SK-N-SH (cell line): ENCODE measurements at regions not wholly inside any gene's neighbourhood (a gene's known extent, or its start where the extent isn't known, plus 50 kb on each side); places are given as distances from the start of the nearest gene placed in this dataset.

Experiments used
- CTCF ChIA-PET: fragments of 300-600, 350-600 bp; formaldehyde crosslinking; extraction: SDS; loops from one replicate; lab custom pipeline; 2021; lab: Yijun Ruan, JAX
- POLR2A ChIA-PET: fragments of 350-600 bp; sonication (Branson Sonifier 250); formaldehyde crosslinking; extraction: SDS; loops from one replicate; lab custom pipeline; 2020; ENCODE audit warnings: antibody characterized with exemption, inconsistent platforms; lab: Yijun Ruan, JAX
- DNase-seq: peaks from one replicate; pipeline ENCODE4 v3.0.0; 2012
- H2AFZ ChIP-seq: fragments of 200-600 bp; sonication (generic); 2 replicates; pipeline ENCODE4 v1.8.1; 2016; ENCODE audit warnings: antibody characterized with exemption, mild to moderate bottlenecking, low read depth
- H3F3A ChIP-seq: fragments of 200-600 bp; sonication (generic); replicated peaks from 2 replicates; pipeline ENCODE3; 2016; ENCODE audit warnings: antibody characterized with exemption, mild to moderate bottlenecking; ENCODE audit not compliant: insufficient read depth
- H3K27ac ChIP-seq, 2 experiments: fragments of 200-500 bp in 1 of 2; fragments of 200-600 bp in 1 of 2; sonication (Bioruptor generic) in 1 of 2; sonication (generic), shearing (Covaris generic) in 1 of 2; 2 replicates each; pipeline versions ENCODE4 v1.5.1 to v1.6.1; 2014 to 2016; ENCODE audit warnings: low read depth in 2 of 2, inconsistent platforms in 1 of 2, low read length in 1 of 2, mild to moderate bottlenecking in 1 of 2, mixed read lengths in 1 of 2
- H3K27me3 ChIP-seq: fragments of 200-600 bp; sonication (generic), shearing (Covaris generic); 2 replicates; pipeline ENCODE4 v1.6.1; 2016; ENCODE audit warnings: mixed run types; ENCODE audit not compliant: insufficient read depth
- H3K36me3 ChIP-seq, 2 experiments: fragments of 200-500 bp in 1 of 2; fragments of 200-600 bp in 1 of 2; sonication (Bioruptor generic) in 1 of 2; sonication (generic) in 1 of 2; replicated peaks in 1 of 2; 2 replicates each; pipeline versions ENCODE3 to v1.5.1; 2014 to 2016; ENCODE audit warnings: low read length in 1 of 2, mild to moderate bottlenecking in 1 of 2; ENCODE audit not compliant: insufficient read depth in 2 of 2, control insufficient read depth in 1 of 2
- H3K4me1 ChIP-seq, 2 experiments: fragments of 200-500 bp in 1 of 2; fragments of 200-600 bp in 1 of 2; sonication (Bioruptor generic) in 1 of 2; sonication (generic), shearing (Covaris generic) in 1 of 2; 2 replicates each; pipeline versions ENCODE4 v1.5.1 to v1.6.1; 2014 to 2016; ENCODE audit warnings: low read depth in 1 of 2, low read length in 1 of 2, mixed run types in 1 of 2; ENCODE audit not compliant: insufficient read depth in 2 of 2, control insufficient read depth in 1 of 2
- H3K4me2 ChIP-seq: fragments of 200-600 bp; sonication (generic), shearing (Covaris generic); 2 replicates; pipeline ENCODE4 v1.6.1; 2017; ENCODE audit warnings: mixed run types
- H3K4me3 ChIP-seq, 2 experiments: fragments of 200-500 bp in 1 of 2; fragments of 200-600 bp in 1 of 2; sonication (Bioruptor generic) in 1 of 2; sonication (generic), shearing (Covaris generic) in 1 of 2; 2 replicates each; pipeline versions ENCODE4 v1.5.1 to v1.8.1; 2014 to 2016; ENCODE audit warnings: low read depth in 2 of 2, inconsistent platforms in 1 of 2, low read length in 1 of 2, mild to moderate bottlenecking in 1 of 2, mixed read lengths in 1 of 2, moderate library complexity in 1 of 2
- H3K79me2 ChIP-seq: fragments of 200-600 bp; sonication (generic); 2 replicates; pipeline ENCODE4 v1.8.1; 2017; ENCODE audit warnings: mild to moderate bottlenecking; ENCODE audit not compliant: insufficient read depth
- H3K9ac ChIP-seq: fragments of 200-600 bp; sonication (generic); 2 replicates; pipeline ENCODE4 v1.6.1; 2017; ENCODE audit warnings: mixed run types
- H3K9me2 ChIP-seq: fragments of 200-600 bp; sonication (generic); 2 replicates; pipeline ENCODE4 v1.6.1; 2017; ENCODE audit warnings: mixed run types
- H3K9me3 ChIP-seq: fragments of 200-600 bp; sonication (generic); 2 replicates; pipeline ENCODE4 v1.6.1; 2017; ENCODE audit warnings: mixed run types, mild to moderate bottlenecking, moderate library complexity
- H4K20me1 ChIP-seq: fragments of 200-600 bp; sonication (generic); 2 replicates; pipeline ENCODE4 v1.6.1; 2017; ENCODE audit warnings: mild to moderate bottlenecking, mixed run types; ENCODE audit not compliant: insufficient read depth
- FOXM1 ChIP-seq: IDR thresholded peaks from 2 replicates; pipeline ENCODE4 v1.4.0; 2012; ENCODE audit warnings: low read depth, mild to moderate bottlenecking
- GABPA ChIP-seq: IDR thresholded peaks from 2 replicates; pipeline ENCODE4 v1.4.0; 2012; ENCODE audit warnings: low read depth, mild to moderate bottlenecking
- MXI1 ChIP-seq: IDR thresholded peaks from 2 replicates; pipeline ENCODE4 v1.6.1; 2012; ENCODE audit warnings: mild to moderate bottlenecking, low read depth, low read length, improper control_type of control experiment
- NRF1 ChIP-seq: IDR thresholded peaks from 2 replicates; pipeline ENCODE4 v1.6.1; 2012; ENCODE audit warnings: low read depth, mild to moderate bottlenecking, low read length
- WGBS: methylation state at CpG from one replicate; pipeline ENCODE4 v1.1.6; 2017; ENCODE audit warnings: low lambda C conversion rate; 5-methylcytosine and 5-hydroxymethylcytosine counted together
- TF ChIP-seq, protein P1 (sequence below): IDR thresholded peaks from 2 replicates; pipeline ENCODE4 v1.6.1; 2012; ENCODE audit warnings: mild to moderate bottlenecking, low read depth, low read length, moderate library complexity
- TF ChIP-seq, protein P2 (sequence below): IDR thresholded peaks from 2 replicates; pipeline ENCODE4 v1.4.0; 2012; ENCODE audit warnings: low read depth, borderline replicate concordance
- TF ChIP-seq, protein P3 (sequence below): fragments of 200-600 bp; sonication (generic); IDR thresholded peaks from 2 replicates; pipeline ENCODE4 v1.6.1; 2017; ENCODE audit warnings: antibody characterized with exemption, mild to moderate bottlenecking, moderate library complexity
- TF ChIP-seq, protein P4 (sequence below): IDR thresholded peaks from 2 replicates; pipeline ENCODE4 v1.4.0; 2012; ENCODE audit warnings: low read depth
- TF ChIP-seq, protein P5 (sequence below): IDR thresholded peaks from 2 replicates; pipeline ENCODE4; 2012

DNA sequence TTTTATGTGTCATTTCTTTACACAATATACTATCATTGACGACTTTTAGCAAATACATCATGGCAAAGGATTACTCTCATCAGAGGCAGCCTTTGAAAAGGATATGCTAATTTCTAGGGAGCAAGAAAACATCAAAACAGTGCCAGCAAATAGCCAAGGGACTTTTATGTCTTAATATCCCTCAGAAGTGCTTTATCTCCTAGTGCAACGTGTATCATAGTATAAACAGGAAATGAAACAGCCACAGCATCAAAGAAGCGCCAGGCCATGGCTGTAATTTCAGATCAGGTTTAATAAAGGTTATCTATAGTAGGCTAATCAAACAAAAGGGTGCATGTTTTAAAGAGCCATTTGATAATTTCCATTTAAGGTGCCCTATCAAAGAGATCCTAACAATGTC lies 159.9 kb downstream of the AXIN2 start:
- CTCF ChIA-PET, result interaction anchor here (0.7 kb wide), 1 partner anchor 27 kb away, joined by 3 read pairs; no protein-coding TSS in a partner anchor
- WGBS, result 38% methylated on average over 3 of the region's 3 CpGs

DNA sequence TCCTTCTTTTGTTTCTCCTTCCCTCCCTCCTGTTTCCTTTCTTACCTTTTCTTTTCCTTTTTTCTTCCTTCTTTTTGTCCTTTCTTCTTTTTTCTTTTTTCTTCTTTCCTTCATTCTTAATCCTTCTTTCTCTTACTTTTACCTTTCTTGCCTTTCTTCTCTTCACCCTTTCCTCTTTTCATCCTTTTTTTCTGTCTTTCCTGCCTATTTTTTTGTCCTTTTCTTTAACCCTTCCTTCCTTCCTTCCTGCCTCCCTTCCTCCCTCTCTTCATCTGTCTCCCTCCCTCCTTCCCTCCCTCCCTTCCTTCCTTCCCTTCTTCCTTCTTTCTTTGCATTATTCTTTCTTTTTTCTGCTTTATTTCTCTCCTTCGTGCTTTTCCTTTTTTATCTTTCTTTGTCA lies 160.7 kb downstream of the AXIN2 start:
- CTCF ChIA-PET, result interaction anchor here (0.7 to 1.8 kb wide), 2 partner anchors 10 to 26 kb away, joined by 3 to 4 read pairs; no protein-coding TSS in a partner anchor
- no peak overlapping the region for H3K4me2 ChIP-seq
- POLR2A ChIA-PET, result no interaction called here
- no peaks in the 10 kb centered on the region for H3K9me3 ChIP-seq
- no peak overlapping the region; the same call in 1 of the 2 replicates for H2AFZ ChIP-seq
- peaks cover 7% of the 10 kb centered on the region; the same call in 1 of the 2 replicates for H3K27me3 ChIP-seq
- no peak overlapping the region for H3K27ac ChIP-seq
- no peaks in the 10 kb centered on the region for H3F3A ChIP-seq
- no peaks in the 10 kb centered on the region for H3K4me1 ChIP-seq
- H3K79me2 ChIP-seq, result no peaks in the 10 kb centered on the region
- H4K20me1 ChIP-seq, result no peaks in the 10 kb centered on the region
- H3K9me2 ChIP-seq, result no peaks in the 10 kb centered on the region
- no peak overlapping the region for H3K4me3 ChIP-seq
- DNase-seq, result no peak
- 53% methylated on average over 1 of the region's 1 CpG for WGBS
- no peak overlapping the region for H3K9ac ChIP-seq
- H3K36me3 ChIP-seq, result no peaks in the 10 kb centered on the region
- TF ChIP-seq GABPA, result no peak
- no peak for TF ChIP-seq MXI1
- TF ChIP-seq, protein P1, sequence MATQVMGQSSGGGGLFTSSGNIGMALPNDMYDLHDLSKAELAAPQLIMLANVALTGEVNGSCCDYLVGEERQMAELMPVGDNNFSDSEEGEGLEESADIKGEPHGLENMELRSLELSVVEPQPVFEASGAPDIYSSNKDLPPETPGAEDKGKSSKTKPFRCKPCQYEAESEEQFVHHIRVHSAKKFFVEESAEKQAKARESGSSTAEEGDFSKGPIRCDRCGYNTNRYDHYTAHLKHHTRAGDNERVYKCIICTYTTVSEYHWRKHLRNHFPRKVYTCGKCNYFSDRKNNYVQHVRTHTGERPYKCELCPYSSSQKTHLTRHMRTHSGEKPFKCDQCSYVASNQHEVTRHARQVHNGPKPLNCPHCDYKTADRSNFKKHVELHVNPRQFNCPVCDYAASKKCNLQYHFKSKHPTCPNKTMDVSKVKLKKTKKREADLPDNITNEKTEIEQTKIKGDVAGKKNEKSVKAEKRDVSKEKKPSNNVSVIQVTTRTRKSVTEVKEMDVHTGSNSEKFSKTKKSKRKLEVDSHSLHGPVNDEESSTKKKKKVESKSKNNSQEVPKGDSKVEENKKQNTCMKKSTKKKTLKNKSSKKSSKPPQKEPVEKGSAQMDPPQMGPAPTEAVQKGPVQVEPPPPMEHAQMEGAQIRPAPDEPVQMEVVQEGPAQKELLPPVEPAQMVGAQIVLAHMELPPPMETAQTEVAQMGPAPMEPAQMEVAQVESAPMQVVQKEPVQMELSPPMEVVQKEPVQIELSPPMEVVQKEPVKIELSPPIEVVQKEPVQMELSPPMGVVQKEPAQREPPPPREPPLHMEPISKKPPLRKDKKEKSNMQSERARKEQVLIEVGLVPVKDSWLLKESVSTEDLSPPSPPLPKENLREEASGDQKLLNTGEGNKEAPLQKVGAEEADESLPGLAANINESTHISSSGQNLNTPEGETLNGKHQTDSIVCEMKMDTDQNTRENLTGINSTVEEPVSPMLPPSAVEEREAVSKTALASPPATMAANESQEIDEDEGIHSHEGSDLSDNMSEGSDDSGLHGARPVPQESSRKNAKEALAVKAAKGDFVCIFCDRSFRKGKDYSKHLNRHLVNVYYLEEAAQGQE, result no peak
- TF ChIP-seq, protein P2, sequence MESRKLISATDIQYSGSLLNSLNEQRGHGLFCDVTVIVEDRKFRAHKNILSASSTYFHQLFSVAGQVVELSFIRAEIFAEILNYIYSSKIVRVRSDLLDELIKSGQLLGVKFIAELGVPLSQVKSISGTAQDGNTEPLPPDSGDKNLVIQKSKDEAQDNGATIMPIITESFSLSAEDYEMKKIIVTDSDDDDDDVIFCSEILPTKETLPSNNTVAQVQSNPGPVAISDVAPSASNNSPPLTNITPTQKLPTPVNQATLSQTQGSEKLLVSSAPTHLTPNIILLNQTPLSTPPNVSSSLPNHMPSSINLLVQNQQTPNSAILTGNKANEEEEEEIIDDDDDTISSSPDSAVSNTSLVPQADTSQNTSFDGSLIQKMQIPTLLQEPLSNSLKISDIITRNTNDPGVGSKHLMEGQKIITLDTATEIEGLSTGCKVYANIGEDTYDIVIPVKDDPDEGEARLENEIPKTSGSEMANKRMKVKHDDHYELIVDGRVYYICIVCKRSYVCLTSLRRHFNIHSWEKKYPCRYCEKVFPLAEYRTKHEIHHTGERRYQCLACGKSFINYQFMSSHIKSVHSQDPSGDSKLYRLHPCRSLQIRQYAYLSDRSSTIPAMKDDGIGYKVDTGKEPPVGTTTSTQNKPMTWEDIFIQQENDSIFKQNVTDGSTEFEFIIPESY, result no peak
- TF ChIP-seq NRF1, result no peak

More for the DNA sequence above, 159.9 kb downstream of the AXIN2 start:
- no peaks in the 10 kb centered on the region for H3K36me3 ChIP-seq
- H2AFZ ChIP-seq, result no peak overlapping the region
- POLR2A ChIA-PET, result no interaction called here
- H3K9me2 ChIP-seq, result no peaks in the 10 kb centered on the region
- H3K27ac ChIP-seq, result no peak overlapping the region
- no peaks in the 10 kb centered on the region for H4K20me1 ChIP-seq
- no peak overlapping the region for H3K9ac ChIP-seq
- no peaks in the 10 kb centered on the region for H3K4me1 ChIP-seq
- TF ChIP-seq, protein P3, sequence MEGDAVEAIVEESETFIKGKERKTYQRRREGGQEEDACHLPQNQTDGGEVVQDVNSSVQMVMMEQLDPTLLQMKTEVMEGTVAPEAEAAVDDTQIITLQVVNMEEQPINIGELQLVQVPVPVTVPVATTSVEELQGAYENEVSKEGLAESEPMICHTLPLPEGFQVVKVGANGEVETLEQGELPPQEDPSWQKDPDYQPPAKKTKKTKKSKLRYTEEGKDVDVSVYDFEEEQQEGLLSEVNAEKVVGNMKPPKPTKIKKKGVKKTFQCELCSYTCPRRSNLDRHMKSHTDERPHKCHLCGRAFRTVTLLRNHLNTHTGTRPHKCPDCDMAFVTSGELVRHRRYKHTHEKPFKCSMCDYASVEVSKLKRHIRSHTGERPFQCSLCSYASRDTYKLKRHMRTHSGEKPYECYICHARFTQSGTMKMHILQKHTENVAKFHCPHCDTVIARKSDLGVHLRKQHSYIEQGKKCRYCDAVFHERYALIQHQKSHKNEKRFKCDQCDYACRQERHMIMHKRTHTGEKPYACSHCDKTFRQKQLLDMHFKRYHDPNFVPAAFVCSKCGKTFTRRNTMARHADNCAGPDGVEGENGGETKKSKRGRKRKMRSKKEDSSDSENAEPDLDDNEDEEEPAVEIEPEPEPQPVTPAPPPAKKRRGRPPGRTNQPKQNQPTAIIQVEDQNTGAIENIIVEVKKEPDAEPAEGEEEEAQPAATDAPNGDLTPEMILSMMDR, result no peak
- TF ChIP-seq, protein P4, sequence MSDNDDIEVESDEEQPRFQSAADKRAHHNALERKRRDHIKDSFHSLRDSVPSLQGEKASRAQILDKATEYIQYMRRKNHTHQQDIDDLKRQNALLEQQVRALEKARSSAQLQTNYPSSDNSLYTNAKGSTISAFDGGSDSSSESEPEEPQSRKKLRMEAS, result no peak
- TF ChIP-seq MXI1, result no peak
- TF ChIP-seq FOXM1, result no peak
- TF ChIP-seq, protein P5, sequence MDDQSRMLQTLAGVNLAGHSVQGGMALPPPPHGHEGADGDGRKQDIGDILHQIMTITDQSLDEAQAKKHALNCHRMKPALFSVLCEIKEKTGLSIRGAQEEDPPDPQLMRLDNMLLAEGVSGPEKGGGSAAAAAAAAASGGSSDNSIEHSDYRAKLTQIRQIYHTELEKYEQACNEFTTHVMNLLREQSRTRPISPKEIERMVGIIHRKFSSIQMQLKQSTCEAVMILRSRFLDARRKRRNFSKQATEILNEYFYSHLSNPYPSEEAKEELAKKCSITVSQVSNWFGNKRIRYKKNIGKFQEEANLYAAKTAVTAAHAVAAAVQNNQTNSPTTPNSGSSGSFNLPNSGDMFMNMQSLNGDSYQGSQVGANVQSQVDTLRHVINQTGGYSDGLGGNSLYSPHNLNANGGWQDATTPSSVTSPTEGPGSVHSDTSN, result no peak
- TF ChIP-seq, protein P2, result no peak
- TF ChIP-seq, all 33 proteins: peak for 0
- Histone ChIP-seq H3K9me3 (no peaks in the 10 kb centered on the region), H3K4me2 (no peak overlapping the region), H3K79me2 (no peaks in the 10 kb centered on the region), H3K27me3 (peaks cover 7% of the 10 kb centered on the region; the same call in 1 of the 2 replicates), H3K4me3 (no peak overlapping the region), H3F3A (no peaks in the 10 kb centered on the region)
- DNase-seq, result no peak
